Neuronal stem cell (in vitro differentiated cells): ENCODE measurements at regions not wholly inside any gene's neighbourhood (a gene's known extent, or its start where the extent isn't known, plus 50 kb on each side); places are given as distances from the start of the nearest gene placed in this dataset.

Experiments
- DNase-seq: peaks from one replicate; pipeline ENCODE4 v3.0.0-alpha.2; 2013; ENCODE audit warnings: low spot score
- H2AFZ ChIP-seq: one replicate; pipeline ENCODE4 v1.6.1; 2013; ENCODE audit warnings: mild to moderate bottlenecking, low read length, inconsistent platforms
- H2AK5ac ChIP-seq: 2 replicates; pipeline ENCODE4 v1.6.1; 2013; ENCODE audit warnings: low read depth, mild to moderate bottlenecking, inconsistent platforms, low read length, moderate library complexity, mixed read lengths
- H2BK120ac ChIP-seq: 2 replicates; pipeline ENCODE4 v1.6.1; 2013; ENCODE audit warnings: low read depth, mild to moderate bottlenecking, inconsistent platforms, low read length, moderate library complexity, mixed read lengths
- H2BK12ac ChIP-seq: one replicate; pipeline ENCODE4 v1.6.1; 2013; ENCODE audit warnings: low read length, inconsistent platforms
- H2BK15ac ChIP-seq: 2 replicates; pipeline ENCODE4 v1.6.1; 2013; ENCODE audit warnings: mild to moderate bottlenecking, low read length, inconsistent platforms, mixed read lengths
- H2BK5ac ChIP-seq: one replicate; pipeline ENCODE4 v1.6.1; 2013; ENCODE audit warnings: inconsistent platforms, mild to moderate bottlenecking, low read length, moderate library complexity
- H3K14ac ChIP-seq: one replicate; pipeline ENCODE4 v1.6.1; 2013; ENCODE audit warnings: low read length, inconsistent platforms
- H3K18ac ChIP-seq: 2 replicates; pipeline ENCODE4 v1.6.1; 2013; ENCODE audit warnings: low read length, inconsistent platforms
- H3K23ac ChIP-seq: 2 replicates; pipeline ENCODE4 v1.6.1; 2013; ENCODE audit warnings: low read depth, mild to moderate bottlenecking, mixed read lengths, low read length, inconsistent platforms; ENCODE audit not compliant: poor library complexity
- H3K27ac ChIP-seq: replicated peaks from 3 replicates; pipeline ENCODE4 v1.5.1; 2013; ENCODE audit warnings: low read length, inconsistent platforms
- H3K27me3 ChIP-seq, 3 experiments: 2 replicates each; pipeline ENCODE4 v1.6.1; 2013; ENCODE audit warnings: low read length in 3 of 3, mild to moderate bottlenecking in 2 of 3, inconsistent platforms in 1 of 3, low read depth in 1 of 3, mixed read lengths in 1 of 3, moderate library complexity in 1 of 3; ENCODE audit not compliant: control insufficient read depth in 3 of 3, insufficient read depth in 3 of 3
- H3K36me3 ChIP-seq, 2 donors: replicated peaks in 1 of 2; 2 replicates each; pipeline ENCODE4 v1.6.1; 2013; ENCODE audit warnings: low read length in 2 of 2; ENCODE audit not compliant: control insufficient read depth in 2 of 2, insufficient read depth in 2 of 2
- H3K4ac ChIP-seq: 2 replicates; pipeline ENCODE4 v1.6.1; 2013; ENCODE audit warnings: inconsistent platforms, mild to moderate bottlenecking, low read length, moderate library complexity
- H3K4me1 ChIP-seq, 2 donors: 1 replicate in 1 of 2; 2 replicates in 1 of 2; pipeline ENCODE4 v1.6.1; 2013; ENCODE audit warnings: low read length in 2 of 2, low read depth in 1 of 2; ENCODE audit not compliant: control insufficient read depth in 2 of 2, insufficient read depth in 1 of 2
- H3K4me2 ChIP-seq: one replicate; pipeline ENCODE4 v1.6.1; 2013; ENCODE audit warnings: mild to moderate bottlenecking, low read length, inconsistent platforms; ENCODE audit not compliant: insufficient read depth, poor library complexity, severe bottlenecking
- H3K4me3 ChIP-seq, 2 donors: 2 replicates each; pipeline ENCODE4 v1.5.1; 2013; ENCODE audit warnings: low read length in 2 of 2, mild to moderate bottlenecking in 2 of 2, inconsistent platforms in 1 of 2, moderate library complexity in 1 of 2
- H3K79me1 ChIP-seq: one replicate; pipeline ENCODE4 v1.6.1; 2013; ENCODE audit warnings: low read depth, mild to moderate bottlenecking, inconsistent platforms, low read length, moderate library complexity
- H3K9ac ChIP-seq: one replicate; pipeline ENCODE4 v1.6.1; 2013; ENCODE audit warnings: mild to moderate bottlenecking, low read depth, low read length, inconsistent platforms; ENCODE audit not compliant: poor library complexity
- H3K9me3 ChIP-seq, 2 donors: replicated peaks in 1 of 2; 2 replicates each; pipeline versions ENCODE3 to v1.6.1; 2013; ENCODE audit warnings: low read length in 2 of 2, mild to moderate bottlenecking in 2 of 2, inconsistent platforms in 1 of 2, low read depth in 1 of 2, mixed read lengths in 1 of 2, moderate library complexity in 1 of 2; ENCODE audit not compliant: control insufficient read depth in 2 of 2, insufficient read depth in 1 of 2
- H4K8ac ChIP-seq: one replicate; pipeline ENCODE4 v1.6.1; 2013; ENCODE audit warnings: low read depth, mild to moderate bottlenecking, inconsistent platforms, low read length, moderate library complexity
- H4K91ac ChIP-seq: one replicate; pipeline ENCODE4 v1.6.1; 2013; ENCODE audit warnings: low read length, low read depth, mild to moderate bottlenecking, inconsistent platforms; ENCODE audit not compliant: poor library complexity
- WGBS, 2 donors: extraction: QIAGEN DNeasy Blood & Tissue Kit; methylation state at CpG; one replicate each; pipeline ENCODE4 v1.1.7; 2013; ENCODE audit warnings: missing lambda C conversion rate in 2 of 2, mixed read lengths in 1 of 2; ENCODE audit not compliant: insufficient read length in 2 of 2, insufficient replicate concordance in 1 of 2; ENCODE audit errors: extremely low coverage in 2 of 2; 5-methylcytosine and 5-hydroxymethylcytosine counted together

DNA sequence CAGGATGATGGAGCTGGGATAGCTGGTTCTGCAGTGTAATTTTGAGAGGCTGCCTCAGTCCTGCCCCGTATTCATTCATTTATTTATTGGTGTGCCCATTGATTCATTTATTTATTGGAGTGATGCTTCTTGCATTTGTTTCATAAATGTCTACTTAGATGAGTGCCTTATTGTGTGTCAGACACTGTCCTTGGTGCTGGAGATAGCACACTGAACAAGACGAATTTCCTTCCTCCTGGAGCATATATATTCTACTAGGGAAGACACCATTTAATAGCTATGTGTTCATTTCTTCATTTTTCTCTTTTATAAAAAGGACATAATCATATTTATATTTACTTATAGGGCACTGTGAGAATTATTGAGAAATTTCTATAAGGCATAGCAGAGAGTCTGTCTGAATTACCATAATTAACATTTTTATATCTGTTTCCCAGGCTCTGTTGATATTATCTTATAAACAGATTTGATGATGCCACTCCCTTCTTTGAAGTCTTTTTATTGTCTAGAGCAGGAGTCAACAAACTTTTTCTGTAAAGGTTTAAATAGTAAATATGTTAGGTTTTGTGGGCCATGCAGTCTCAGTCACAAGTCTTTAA lies 433.9 kb upstream of the ZNF608 start:
- no peak overlapping the region for H2BK120ac ChIP-seq
- no peak overlapping the region for H3K4me3 ChIP-seq
- no peaks in the 10 kb centered on the region for H3K36me3 ChIP-seq
- no peak overlapping the region for H4K91ac ChIP-seq
- WGBS, 2 donors = no CpG with 5 or more reads among the region's 2 CpGs
- H2AK5ac ChIP-seq = no peak overlapping the region
- no peak for DNase-seq
- no peak overlapping the region for H2BK5ac ChIP-seq
- H3K9me3 ChIP-seq = no peaks in the 10 kb centered on the region
- no peaks in the 10 kb centered on the region for H3K4me1 ChIP-seq
- H2AFZ ChIP-seq = no peak overlapping the region
- no peak overlapping the region for H4K8ac ChIP-seq
- H3K23ac ChIP-seq = no peak overlapping the region
- no peak overlapping the region for H3K4me2 ChIP-seq
- H3K27me3 ChIP-seq = no peaks in the 10 kb centered on the region
- no peak overlapping the region for H3K18ac ChIP-seq
- H3K14ac ChIP-seq = no peak overlapping the region
- no peaks in the 10 kb centered on the region for H3K79me1 ChIP-seq
- no peak overlapping the region for H3K9ac ChIP-seq
- no peak overlapping the region for H2BK15ac ChIP-seq
- no peak overlapping the region for H3K27ac ChIP-seq
- no peak overlapping the region for H2BK12ac ChIP-seq
- no peak overlapping the region for H3K4ac ChIP-seq

GRCh38 chr5:125181159-125181558 lies 434.7 kb upstream of the ZNF608 start:
- Histone ChIP-seq H3K27ac (no peak overlapping the region), H3K9me3 (no peaks in the 10 kb centered on the region), H3K79me1 (no peaks in the 10 kb centered on the region), H2AFZ (no peak overlapping the region), H3K27me3 (no peaks in the 10 kb centered on the region), H3K4me3 (no peak overlapping the region), H2BK120ac (no peak overlapping the region), H3K18ac (no peak overlapping the region), H3K36me3 (no peaks in the 10 kb centered on the region), H2BK15ac (no peak overlapping the region), H3K4ac (no peak overlapping the region), H4K8ac (no peak overlapping the region), H2AK5ac (no peak overlapping the region), H3K4me1 (no peaks in the 10 kb centered on the region), H3K9ac (no peak overlapping the region), H4K91ac (no peak overlapping the region), H2BK12ac (no peak overlapping the region), H2BK5ac (no peak overlapping the region), H3K4me2 (no peak overlapping the region), H3K14ac (no peak overlapping the region), H3K23ac (no peak overlapping the region)
- WGBS, 2 donors = 100% methylated on average over 1 of the region's 1 CpG; no CpG with 5 or more reads in 1 of the 2 donors
- DNase-seq = no peak

DNA sequence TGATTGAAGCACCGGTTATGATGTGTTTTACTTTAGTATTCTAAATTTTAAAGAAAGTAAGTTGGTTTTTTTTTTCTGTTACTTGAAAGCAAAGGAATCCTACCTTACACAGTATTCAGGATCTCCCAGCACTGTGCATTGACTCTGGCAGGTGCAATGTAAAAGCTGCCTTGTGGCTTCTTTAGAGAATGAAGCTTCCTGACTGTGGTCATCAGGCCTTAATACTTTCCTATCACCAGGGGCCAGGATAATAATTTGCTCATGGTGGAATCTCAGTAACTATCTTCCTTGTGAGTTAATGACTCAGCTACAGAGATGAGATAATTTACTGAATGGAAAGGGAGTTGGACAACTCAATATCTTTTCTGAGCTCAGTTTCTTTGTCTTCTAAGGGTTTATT lies 435.5 kb upstream of the ZNF608 start:
- Histone ChIP-seq H2BK5ac (no peak overlapping the region), H3K14ac (no peak overlapping the region), H4K91ac (no peak overlapping the region), H2BK15ac (no peak overlapping the region), H3K4me3 (no peak overlapping the region), H3K9me3 (no peaks in the 10 kb centered on the region), H3K9ac (no peak overlapping the region), H3K4me2 (no peak overlapping the region), H4K8ac (no peak overlapping the region), H2AK5ac (no peak overlapping the region), H2BK120ac (no peak overlapping the region), H3K18ac (no peak overlapping the region), H3K23ac (no peak overlapping the region), H3K27me3 (no peaks in the 10 kb centered on the region), H3K79me1 (no peaks in the 10 kb centered on the region), H3K4me1 (no peaks in the 10 kb centered on the region), H3K27ac (no peak overlapping the region), H2AFZ (no peak overlapping the region), H3K4ac (no peak overlapping the region), H2BK12ac (no peak overlapping the region), H3K36me3 (no peaks in the 10 kb centered on the region)
- no CpG with 5 or more reads among the region's 1 CpG for WGBS, 2 donors
- DNase-seq = no peak

- no peak overlapping the region for H2AK5ac ChIP-seq
- no peak overlapping the region for H2BK5ac ChIP-seq
- no peak overlapping the region for H4K8ac ChIP-seq
- H2BK15ac ChIP-seq = no peak overlapping the region
- no peak overlapping the region for H2BK120ac ChIP-seq
- no peak overlapping the region for H3K23ac ChIP-seq
- no peaks in the 10 kb centered on the region for H3K27me3 ChIP-seq
- no peak overlapping the region for H4K91ac ChIP-seq
- H3K9me3 ChIP-seq = no peaks in the 10 kb centered on the region
- H3K14ac ChIP-seq = no peak overlapping the region
- H3K4me2 ChIP-seq = no peak overlapping the region
- H3K27ac ChIP-seq = no peak overlapping the region
- no peaks in the 10 kb centered on the region for H3K36me3 ChIP-seq
- H2BK12ac ChIP-seq = no peak overlapping the region
- no peak overlapping the region for H2AFZ ChIP-seq
- H3K9ac ChIP-seq = no peak overlapping the region
- WGBS, 2 donors = no CpG with 5 or more reads among the region's 1 CpG
- no peak for DNase-seq
- H3K18ac ChIP-seq = no peak overlapping the region
- H3K4me1 ChIP-seq = peaks cover 3 to 21% of the 10 kb centered on the region in 2 donors
- H3K4me3 ChIP-seq = no peak overlapping the region
- no peak overlapping the region for H3K4ac ChIP-seq
- no peaks in the 10 kb centered on the region for H3K79me1 ChIP-seq
Measured at GRCh38 chr5:125185740-125186139, 439.3 kb upstream of the ZNF608 start.
